Esophagus muscularis mucosa (tissue), 4 donors: ENCODE measurements at regions not wholly inside any gene's neighbourhood (a gene's known extent, or its start where the extent isn't known, plus 50 kb on each side); places are given as distances from the start of the nearest gene placed in this dataset.

Experiments used
- DNase-seq: peaks from one replicate; pipeline ENCODE4 v3.0.0-alpha.2; 2017; ENCODE audit errors: extremely low spot score
- H3K27ac ChIP-seq, 4 donors: fragments of 200-600 bp; sonication (generic); replicated peaks in 1 of 4; 1 replicate in 3 of 4; 2 replicates in 1 of 4; pipeline ENCODE4 v1.5.1; 2016 to 2019; ENCODE audit warnings: mild to moderate bottlenecking in 1 of 4
- H3K27me3 ChIP-seq, 4 donors: fragments of 200-600 bp; sonication (generic); one replicate each; pipeline versions ENCODE4 v1.5.1 to v1.6.0; 2016 to 2019
- H3K36me3 ChIP-seq, 4 donors: fragments of 200-600 bp; sonication (generic); one replicate each; pipeline ENCODE4 v1.5.1; 2016 to 2019
- H3K4me1 ChIP-seq, 4 donors: fragments of 200-600 bp; sonication (generic); one replicate each; pipeline ENCODE4 v1.5.1; 2016 to 2019
- H3K4me3 ChIP-seq, 4 donors: fragments of 200-600 bp; sonication (generic); 1 replicate in 2 of 4; 2 replicates in 2 of 4; pipeline ENCODE4 v1.5.1; 2016 to 2019; ENCODE audit warnings: mild to moderate bottlenecking in 4 of 4, moderate library complexity in 1 of 4
- H3K9me3 ChIP-seq, 4 donors: fragments of 200-600 bp; sonication (generic); 1 replicate in 3 of 4; 2 replicates in 1 of 4; pipeline ENCODE4 v1.5.1; 2016 to 2019
- CTCF ChIP-seq, 3 experiments: fragments of 200-600 bp in 2 of 3; fragments of 450-650 bp in 1 of 3; sonication (generic) in 2 of 3; IDR thresholded peaks; one replicate each; pipeline ENCODE4 v1.5.1; 2017 to 2019; ENCODE audit warnings: antibody characterized with exemption in 3 of 3, mild to moderate bottlenecking in 2 of 3, moderate library complexity in 1 of 3
- EP300 ChIP-seq: sonication (generic); formaldehyde crosslinking; IDR thresholded peaks from one replicate; pipeline ENCODE4 v1.6.1; 2017; ENCODE audit warnings: antibody characterized with exemption
- POLR2A ChIP-seq: fragments of 450-650 bp; IDR thresholded peaks from one replicate; pipeline ENCODE4 v1.6.1; 2017; ENCODE audit warnings: antibody characterized with exemption, moderate library complexity, mild to moderate bottlenecking, low read depth
- POLR2AphosphoS5 ChIP-seq, 2 donors: sonication (generic); formaldehyde crosslinking; IDR thresholded peaks; one replicate each; pipeline ENCODE4 v1.6.1; 2017; ENCODE audit warnings: antibody characterized with exemption in 2 of 2
- WGBS: methylation state at CpG from one replicate; pipeline ENCODE4 v1.1.5; 2018; 5-methylcytosine and 5-hydroxymethylcytosine counted together
- intact Hi-C: fragments of 100-400 bp; cut with DNase I; formaldehyde crosslinking; loops from one replicate; pipeline ENCODE4 v1.15.1; 2023

- 9% methylated on average over 22 of the region's 43 CpGs for WGBS
- Histone ChIP-seq H3K27me3 (peaks cover 0 to 43% (median 0%) of the 10 kb centered on the region in 4 donors), H3K27ac (peak overlapping the region in 3 of 4 donors; percentile 61 to 69 (median 66)), H3K4me3 (peak overlapping the region; percentile 37 to 53 (median 49)), H3K4me1 (peaks cover 10 to 42% (median 36%) of the 10 kb centered on the region in 4 donors), H3K36me3 (no peaks in the 10 kb centered on the region), H3K9me3 (peaks cover 0 to 8% (median 1%) of the 10 kb centered on the region in 4 donors)
- intact Hi-C loops = loop anchor here (5.0 kb wide), 1 partner anchor 135 kb away; no protein-coding TSS in a partner anchor
- peak; percentile 78 for DNase-seq
- peak in 1 of 2 donors; percentile 10 for TF ChIP-seq POLR2AphosphoS5 (IDR thresholded peaks at IDR 0.05)
- TF ChIP-seq CTCF (IDR thresholded peaks at IDR 0.05) = peak; percentile 74 to 90 (median 81)
- TF ChIP-seq POLR2A = no peak
Measured at GRCh38 chr9:93827545-93828330, 127.4 kb downstream of the BARX1 start.

- Histone ChIP-seq H3K4me1 (peaks cover 10 to 42% (median 36%) of the 10 kb centered on the region in 4 donors), H3K27me3 (peaks cover 0 to 50% (median 0%) of the 10 kb centered on the region in 4 donors), H3K9me3 (peaks cover 0 to 8% (median 3%) of the 10 kb centered on the region in 4 donors), H3K36me3 (no peaks in the 10 kb centered on the region), H3K27ac (peak overlapping the region in 1 of 4 donors; percentile 66), H3K4me3 (peak overlapping the region; percentile 37 to 53 (median 49))
- TF ChIP-seq POLR2A = no peak
- TF ChIP-seq CTCF (IDR thresholded peaks at IDR 0.05) = no peak
- no peak for TF ChIP-seq EP300
- TF ChIP-seq POLR2AphosphoS5 (IDR thresholded peaks at IDR 0.05) = no peak
- intact Hi-C loops = loop anchor here (5.0 kb wide), 1 partner anchor 135 kb away; no protein-coding TSS in a partner anchor
- WGBS = 63% methylated on average over 18 of the region's 20 CpGs
- peak; percentile 90 for DNase-seq
Measured at GRCh38 chr9:93826905-93827544, 128.1 kb downstream of the BARX1 start.

- DNase-seq = peak; percentile 78
- Histone ChIP-seq H3K9me3 (peaks cover 0 to 8% (median 3%) of the 10 kb centered on the region in 4 donors), H3K27ac (no peak overlapping the region), H3K36me3 (no peaks in the 10 kb centered on the region), H3K4me1 (peaks cover 10 to 42% (median 36%) of the 10 kb centered on the region in 4 donors), H3K4me3 (no peak overlapping the region), H3K27me3 (peaks cover 0 to 57% (median 0%) of the 10 kb centered on the region in 4 donors)
- 60% methylated on average over 11 of the region's 36 CpGs for WGBS
- peak in 2 of 3 experiments; percentile 11 to 26 for TF ChIP-seq CTCF (IDR thresholded peaks at IDR 0.05)
- TF ChIP-seq EP300 = no peak
- TF ChIP-seq POLR2A = no peak
- intact Hi-C loops = loop anchor here (5.0 kb wide), 1 partner anchor 136 kb away; no protein-coding TSS in a partner anchor
Measured at GRCh38 chr9:93826209-93826608, 128.9 kb downstream of the BARX1 start.

- Histone ChIP-seq H3K27ac (no peak overlapping the region), H3K36me3 (no peaks in the 10 kb centered on the region), H3K4me1 (peaks cover 10 to 41% (median 34%) of the 10 kb centered on the region in 4 donors), H3K27me3 (peaks cover 0 to 64% (median 0%) of the 10 kb centered on the region in 4 donors), H3K4me3 (no peak overlapping the region), H3K9me3 (peaks cover 0 to 8% (median 3%) of the 10 kb centered on the region in 4 donors)
- 89% methylated on average over 18 of the region's 18 CpGs for WGBS
- intact Hi-C loops = loop anchor here (5.0 kb wide), 1 partner anchor 137 kb away; no protein-coding TSS in a partner anchor
- peak; percentile 77 for DNase-seq
- TF ChIP-seq POLR2A = no peak
Measured at GRCh38 chr9:93825348-93826115, 129.6 kb downstream of the BARX1 start.
